HG02763 (cell line): ENCODE measurements at regions not wholly inside any gene's neighbourhood (a gene's known extent, or its start where the extent isn't known, plus 50 kb on each side); places are given as distances from the start of the nearest gene placed in this dataset.
"Not testable (repeated sequence)": the region's sequence is repeated elsewhere in the genome, so short reads cannot be mapped to it uniquely, and the experiment has no call there.

Experiments used
- ATAC-seq: cut with Tn5 transposase; IDR thresholded peaks from one replicate; pipeline ENCODE4 v1.9.1; 2021; ENCODE audit warnings: mild to moderate bottlenecking, moderate library complexity; ENCODE audit not compliant: unreplicated experiment

- no peak for ATAC-seq
These were observed 672.6 kb upstream of the GYPC start for GRCh38 chr2:125983364-125983763.

- ATAC-seq: no peak
These were observed 626.6 kb upstream of the GYPC start for GRCh38 chr2:126029316-126029715.

- ATAC-seq: no peak
These were observed 617.1 kb upstream of the GYPC start for GRCh38 chr2:126038861-126039260.

GRCh38 chr2:126041391-126042047 lies 614.4 kb upstream of the GYPC start:
- no peak for ATAC-seq

GRCh38 chr2:126042089-126042488 lies 613.9 kb upstream of the GYPC start:
- ATAC-seq: no peak

GRCh38 chr2:126048719-126049118 lies 607.2 kb upstream of the GYPC start:
- ATAC-seq: no peak

GRCh38 chr2:126049461-126049860 lies 606.5 kb upstream of the GYPC start:
- ATAC-seq: no peak

- ATAC-seq: no peak
These were observed 604.8 kb upstream of the GYPC start for GRCh38 chr2:126050991-126051736.

- not testable (repeated sequence) for ATAC-seq
These were observed 604.2 kb upstream of the GYPC start for GRCh38 chr2:126051737-126052240.

- no peak for ATAC-seq
These were observed 596.6 kb upstream of the GYPC start for GRCh38 chr2:126059379-126059778.

GRCh38 chr2:126085011-126085795 lies 570.8 kb upstream of the GYPC start:
- no peak for ATAC-seq

- no peak for ATAC-seq
These were observed 555.0 kb upstream of the GYPC start for GRCh38 chr2:126100962-126101361.

GRCh38 chr2:126106006-126106405 lies 550.0 kb upstream of the GYPC start:
- no peak for ATAC-seq

- no peak for ATAC-seq
These were observed 548.1 kb upstream of the GYPC start for GRCh38 chr2:126107883-126108282.

- ATAC-seq: no peak
These were observed 540.0 kb upstream of the GYPC start for GRCh38 chr2:126115975-126116374.

GRCh38 chr2:126117886-126118285 lies 538.1 kb upstream of the GYPC start:
- no peak for ATAC-seq

- ATAC-seq: no peak
These were observed 510.2 kb upstream of the GYPC start for GRCh38 chr2:126145752-126146151.

- no peak for ATAC-seq
These were observed 501.6 kb upstream of the GYPC start for GRCh38 chr2:126154256-126154785.

- ATAC-seq: not testable (repeated sequence)
These were observed 495.0 kb upstream of the GYPC start for GRCh38 chr2:126160950-126161349.

GRCh38 chr2:126172631-126173184 lies 483.2 kb upstream of the GYPC start:
- ATAC-seq: no peak

- ATAC-seq: no peak
These were observed 480.7 kb upstream of the GYPC start for GRCh38 chr2:126175222-126175621.
